T-helper 2 cell treated with Interferon-gamma antibody and Interleukin-4, amounts not matched to agents 5 μg/mL and 100 μg/mL, for 36 hours (primary cell): ENCODE measurements at regions not wholly inside any gene's neighbourhood (a gene's known extent, or its start where the extent isn't known, plus 50 kb on each side); places are given as distances from the start of the nearest gene placed in this dataset.

ENCODE experiments used
- DNase-seq: peaks from one replicate; pipeline ENCODE4 v3.0.0; 2021; ENCODE audit warnings: low spot score
- H3K27ac Mint-ChIP-seq: one replicate; pipeline ENCODE4 v1.8.0; 2021; ENCODE audit warnings: mild to moderate bottlenecking, mixed read lengths
- H3K27me3 Mint-ChIP-seq: one replicate; pipeline ENCODE4 v1.8.0; 2021; ENCODE audit warnings: low read depth, mixed read lengths
- H3K36me3 Mint-ChIP-seq: one replicate; pipeline ENCODE4 v1.8.0; 2021; ENCODE audit warnings: low read depth, mixed read lengths
- H3K4me1 Mint-ChIP-seq: one replicate; pipeline ENCODE4 v1.8.0; 2021; ENCODE audit warnings: low read depth, mixed read lengths
- H3K4me3 Mint-ChIP-seq: one replicate; pipeline ENCODE4 v1.8.0; 2022; ENCODE audit warnings: mild to moderate bottlenecking, moderate library complexity, mixed read lengths
- H3K9me3 Mint-ChIP-seq: one replicate; pipeline ENCODE4 v1.8.0; 2021; ENCODE audit warnings: mixed read lengths

- H3K36me3 Mint-ChIP-seq, result no peaks in the 10 kb centered on the region
- H3K9me3 Mint-ChIP-seq, result peaks cover 3% of the 10 kb centered on the region
- no peak for DNase-seq
- no peaks in the 10 kb centered on the region for H3K4me1 Mint-ChIP-seq
- H3K27me3 Mint-ChIP-seq, result no peaks in the 10 kb centered on the region
- no peak overlapping the region for H3K27ac Mint-ChIP-seq
- no peak overlapping the region for H3K4me3 Mint-ChIP-seq
These were observed 604.9 kb downstream of the MED13L start for GRCh38 chr12:115672506-115673080.

GRCh38 chr12:115672086-115672485, 605.4 kb downstream of the MED13L start:
- Mint-ChIP-seq H3K27ac (no peak overlapping the region), H3K9me3 (peaks cover 3% of the 10 kb centered on the region), H3K4me3 (no peak overlapping the region), H3K27me3 (no peaks in the 10 kb centered on the region), H3K36me3 (no peaks in the 10 kb centered on the region), H3K4me1 (no peaks in the 10 kb centered on the region)
- no peak for DNase-seq

- H3K4me3 Mint-ChIP-seq, result no peak overlapping the region
- H3K9me3 Mint-ChIP-seq, result peaks cover 3% of the 10 kb centered on the region
- no peaks in the 10 kb centered on the region for H3K36me3 Mint-ChIP-seq
- no peaks in the 10 kb centered on the region for H3K27me3 Mint-ChIP-seq
- H3K4me1 Mint-ChIP-seq, result no peaks in the 10 kb centered on the region
- no peak for DNase-seq
- no peak overlapping the region for H3K27ac Mint-ChIP-seq
These were observed 606.6 kb downstream of the MED13L start for GRCh38 chr12:115670869-115671268.

GRCh38 chr12:115667116-115667515, 610.4 kb downstream of the MED13L start:
- Mint-ChIP-seq H3K4me3 (no peak overlapping the region), H3K27me3 (no peaks in the 10 kb centered on the region), H3K36me3 (no peaks in the 10 kb centered on the region), H3K4me1 (no peaks in the 10 kb centered on the region), H3K27ac (no peak overlapping the region), H3K9me3 (no peaks in the 10 kb centered on the region)
- no peak for DNase-seq

- Mint-ChIP-seq H3K36me3 (no peaks in the 10 kb centered on the region), H3K27me3 (no peaks in the 10 kb centered on the region), H3K4me3 (no peak overlapping the region), H3K27ac (no peak overlapping the region), H3K4me1 (no peaks in the 10 kb centered on the region), H3K9me3 (no peaks in the 10 kb centered on the region)
- no peak for DNase-seq
These were observed 611.3 kb downstream of the MED13L start for GRCh38 chr12:115666168-115666567.

- H3K27ac Mint-ChIP-seq, result no peak overlapping the region
- no peak for DNase-seq
- no peaks in the 10 kb centered on the region for H3K4me1 Mint-ChIP-seq
- no peak overlapping the region for H3K4me3 Mint-ChIP-seq
- H3K27me3 Mint-ChIP-seq, result no peaks in the 10 kb centered on the region
- no peaks in the 10 kb centered on the region for H3K9me3 Mint-ChIP-seq
- no peaks in the 10 kb centered on the region for H3K36me3 Mint-ChIP-seq
These were observed 616.4 kb downstream of the MED13L start for GRCh38 chr12:115661112-115661511.

GRCh38 chr12:115660211-115660805, 617.2 kb downstream of the MED13L start:
- DNase-seq, result no peak
- no peak overlapping the region for H3K4me3 Mint-ChIP-seq
- H3K27me3 Mint-ChIP-seq, result no peaks in the 10 kb centered on the region
- no peak overlapping the region for H3K27ac Mint-ChIP-seq
- no peaks in the 10 kb centered on the region for H3K9me3 Mint-ChIP-seq
- H3K36me3 Mint-ChIP-seq, result no peaks in the 10 kb centered on the region
- H3K4me1 Mint-ChIP-seq, result no peaks in the 10 kb centered on the region

GRCh38 chr12:115659422-115659821, 618.1 kb downstream of the MED13L start:
- H3K4me3 Mint-ChIP-seq, result no peak overlapping the region
- no peaks in the 10 kb centered on the region for H3K27me3 Mint-ChIP-seq
- no peak overlapping the region for H3K27ac Mint-ChIP-seq
- no peaks in the 10 kb centered on the region for H3K36me3 Mint-ChIP-seq
- DNase-seq, result no peak
- H3K9me3 Mint-ChIP-seq, result no peaks in the 10 kb centered on the region
- H3K4me1 Mint-ChIP-seq, result no peaks in the 10 kb centered on the region

GRCh38 chr12:115657081-115658013, 620.1 kb downstream of the MED13L start:
- H3K27ac Mint-ChIP-seq, result no peak overlapping the region
- no peaks in the 10 kb centered on the region for H3K36me3 Mint-ChIP-seq
- H3K27me3 Mint-ChIP-seq, result no peaks in the 10 kb centered on the region
- DNase-seq, result no peak
- no peaks in the 10 kb centered on the region for H3K9me3 Mint-ChIP-seq
- no peaks in the 10 kb centered on the region for H3K4me1 Mint-ChIP-seq
- no peak overlapping the region for H3K4me3 Mint-ChIP-seq

- no peaks in the 10 kb centered on the region for H3K27me3 Mint-ChIP-seq
- no peak overlapping the region for H3K27ac Mint-ChIP-seq
- no peaks in the 10 kb centered on the region for H3K36me3 Mint-ChIP-seq
- DNase-seq, result no peak
- H3K4me3 Mint-ChIP-seq, result no peak overlapping the region
- H3K4me1 Mint-ChIP-seq, result no peaks in the 10 kb centered on the region
- peaks cover 9% of the 10 kb centered on the region for H3K9me3 Mint-ChIP-seq
These were observed 627.5 kb downstream of the MED13L start for GRCh38 chr12:115650026-115650425.

GRCh38 chr12:115648463-115648862, 629.0 kb downstream of the MED13L start:
- H3K36me3 Mint-ChIP-seq, result no peaks in the 10 kb centered on the region
- DNase-seq, result no peak
- H3K9me3 Mint-ChIP-seq, result peaks cover 9% of the 10 kb centered on the region
- H3K27ac Mint-ChIP-seq, result no peak overlapping the region
- no peaks in the 10 kb centered on the region for H3K4me1 Mint-ChIP-seq
- H3K27me3 Mint-ChIP-seq, result no peaks in the 10 kb centered on the region
- no peak overlapping the region for H3K4me3 Mint-ChIP-seq

GRCh38 chr12:115646210-115646609, 631.3 kb downstream of the MED13L start:
- peaks cover 9% of the 10 kb centered on the region for H3K9me3 Mint-ChIP-seq
- H3K36me3 Mint-ChIP-seq, result no peaks in the 10 kb centered on the region
- no peak for DNase-seq
- no peaks in the 10 kb centered on the region for H3K27me3 Mint-ChIP-seq
- no peaks in the 10 kb centered on the region for H3K4me1 Mint-ChIP-seq
- H3K4me3 Mint-ChIP-seq, result no peak overlapping the region
- H3K27ac Mint-ChIP-seq, result no peak overlapping the region

- DNase-seq, result no peak
- Mint-ChIP-seq H3K27ac (no peak overlapping the region), H3K9me3 (no peaks in the 10 kb centered on the region), H3K27me3 (no peaks in the 10 kb centered on the region), H3K36me3 (no peaks in the 10 kb centered on the region), H3K4me1 (no peaks in the 10 kb centered on the region), H3K4me3 (no peak overlapping the region)
These were observed 636.6 kb downstream of the MED13L start for GRCh38 chr12:115640929-115641328.

GRCh38 chr12:115639648-115640012, 637.9 kb downstream of the MED13L start:
- Mint-ChIP-seq H3K9me3 (no peaks in the 10 kb centered on the region), H3K4me1 (no peaks in the 10 kb centered on the region), H3K4me3 (no peak overlapping the region), H3K27ac (no peak overlapping the region), H3K36me3 (no peaks in the 10 kb centered on the region), H3K27me3 (no peaks in the 10 kb centered on the region)
- DNase-seq, result no peak
